CD14-positive monocyte (primary cell): ENCODE measurements at regions not wholly inside any gene's neighbourhood (a gene's known extent, or its start where the extent isn't known, plus 50 kb on each side); places are given as distances from the start of the nearest gene placed in this dataset.

Experiments
- DNase-seq, 3 donors: peaks; one replicate each; pipeline ENCODE4 v3.0.0-alpha.2; 2011 to 2022
- H2AFZ ChIP-seq: 2 replicates; pipeline ENCODE4 v1.6.0; 2012; ENCODE audit warnings: mild to moderate bottlenecking, low read depth, low read length, inconsistent platforms; ENCODE audit not compliant: insufficient read depth, poor library complexity, severe bottlenecking
- H3K27ac ChIP-seq, 2 donors: 1 replicate in 1 of 2; 2 replicates in 1 of 2; pipeline ENCODE4 v1.5.1; 2012 to 2013; ENCODE audit warnings: low read length in 2 of 2, control low read depth in 1 of 2, inconsistent platforms in 1 of 2, low read depth in 1 of 2, mild to moderate bottlenecking in 1 of 2
- H3K27me3 ChIP-seq, 2 donors: one replicate each; pipeline versions ENCODE4 v1.6.0 to v1.6.1; 2011 to 2013; ENCODE audit warnings: low read length in 2 of 2; ENCODE audit not compliant: control insufficient read depth in 2 of 2, insufficient read depth in 2 of 2
- H3K36me3 ChIP-seq, 2 donors: replicated peaks in 1 of 2; 1 replicate in 1 of 2; 2 replicates in 1 of 2; pipeline versions ENCODE4 v1.5.1 to v1.6.1; 2012 to 2013; ENCODE audit warnings: low read length in 2 of 2, control low read depth in 1 of 2, inconsistent platforms in 1 of 2, mild to moderate bottlenecking in 1 of 2; ENCODE audit not compliant: insufficient read depth in 2 of 2, control insufficient read depth in 1 of 2
- H3K4me1 ChIP-seq, 2 donors: 1 replicate in 1 of 2; 2 replicates in 1 of 2; pipeline versions ENCODE4 v1.5.1 to v1.6.1; 2012 to 2013; ENCODE audit warnings: low read length in 2 of 2, control low read depth in 1 of 2, inconsistent platforms in 1 of 2, mild to moderate bottlenecking in 1 of 2, moderate library complexity in 1 of 2; ENCODE audit not compliant: insufficient read depth in 2 of 2, control insufficient read depth in 1 of 2
- H3K4me2 ChIP-seq: replicated peaks from 2 replicates; pipeline ENCODE3; 2012; ENCODE audit warnings: low read length, moderate library complexity, mild to moderate bottlenecking; ENCODE audit not compliant: poor library complexity, severe bottlenecking; ENCODE audit errors: extremely low read depth
- H3K4me3 ChIP-seq, 3 experiments: fragments of 200-600 bp in 1 of 3; sonication (generic) in 1 of 3; replicated peaks in 1 of 3; 1 replicate in 2 of 3; 2 replicates in 1 of 3; pipeline ENCODE4 v1.5.1; 2011 to 2013; ENCODE audit warnings: low read length in 3 of 3, mild to moderate bottlenecking in 3 of 3, control low read depth in 2 of 3, low read depth in 2 of 3, inconsistent platforms in 1 of 3, moderate library complexity in 1 of 3
- H3K79me2 ChIP-seq: 2 replicates; pipeline ENCODE4 v1.6.0; 2012; ENCODE audit warnings: mild to moderate bottlenecking, control low read depth, inconsistent platforms, low read length, moderate library complexity; ENCODE audit not compliant: insufficient read depth
- H3K9ac ChIP-seq: 2 replicates; pipeline ENCODE4 v1.6.0; 2017; ENCODE audit warnings: low read length, mild to moderate bottlenecking; ENCODE audit not compliant: insufficient read depth, poor library complexity, severe bottlenecking
- H3K9me3 ChIP-seq, 2 donors: replicated peaks in 1 of 2; 1 replicate in 1 of 2; 2 replicates in 1 of 2; pipeline versions ENCODE4 v1.5.1 to v1.6.1; 2012 to 2013; ENCODE audit warnings: low read length in 2 of 2, control low read depth in 1 of 2; ENCODE audit not compliant: control insufficient read depth in 1 of 2, insufficient read depth in 1 of 2
- H4K20me1 ChIP-seq: 2 replicates; pipeline ENCODE4 v1.6.0; 2012; ENCODE audit warnings: mild to moderate bottlenecking, low read length, control low read depth, moderate library complexity; ENCODE audit not compliant: insufficient read depth
- H3K27ac Mint-ChIP-seq, 7 donors: one replicate each; pipeline ENCODE4 v1.8.0; 2020; ENCODE audit warnings: mild to moderate bottlenecking in 7 of 7, mixed read lengths in 7 of 7, moderate library complexity in 6 of 7, inconsistent platforms in 2 of 7
- H3K27me3 Mint-ChIP-seq, 3 donors: one replicate each; pipeline ENCODE4 v1.8.0; 2021 to 2022; ENCODE audit warnings: low read depth in 3 of 3, mild to moderate bottlenecking in 3 of 3, mixed read lengths in 3 of 3, moderate library complexity in 3 of 3, inconsistent platforms in 1 of 3
- H3K36me3 Mint-ChIP-seq, 2 donors: one replicate each; pipeline ENCODE4 v1.8.0; 2020; ENCODE audit warnings: mixed read lengths in 2 of 2, inconsistent platforms in 1 of 2, mild to moderate bottlenecking in 1 of 2
- H3K4me1 Mint-ChIP-seq: one replicate; pipeline ENCODE4 v1.8.0; 2020; ENCODE audit warnings: mild to moderate bottlenecking, mixed read lengths
- H3K4me3 Mint-ChIP-seq, 2 donors: one replicate each; pipeline ENCODE4 v1.8.0; 2020; ENCODE audit warnings: mild to moderate bottlenecking in 2 of 2, mixed read lengths in 2 of 2, moderate library complexity in 1 of 2
- H3K9me3 Mint-ChIP-seq, 7 donors: one replicate each; pipeline ENCODE4 v1.8.0; 2020 to 2022; ENCODE audit warnings: mixed read lengths in 7 of 7, mild to moderate bottlenecking in 6 of 7, moderate library complexity in 6 of 7, inconsistent platforms in 2 of 7
- WGBS: methylation state at CpG from one replicate; pipeline ENCODE4 v1.1.5; 2013; ENCODE audit warnings: missing lambda C conversion rate; ENCODE audit not compliant: insufficient coverage; 5-methylcytosine and 5-hydroxymethylcytosine counted together
- intact Hi-C, 2 donors: fragments of 100-400 bp; cut with micrococcal nuclease; formaldehyde crosslinking; loops; one replicate each; pipeline versions ENCODE4 v1.15.0 to v1.15.1; 2023
- TF ChIP-seq, protein P1 (sequence below): fragments of 200-600 bp; IDR thresholded peaks from one replicate; pipeline ENCODE4 v1.8.0; 2022; ENCODE audit warnings: antibody characterized with exemption, mild to moderate bottlenecking

DNA sequence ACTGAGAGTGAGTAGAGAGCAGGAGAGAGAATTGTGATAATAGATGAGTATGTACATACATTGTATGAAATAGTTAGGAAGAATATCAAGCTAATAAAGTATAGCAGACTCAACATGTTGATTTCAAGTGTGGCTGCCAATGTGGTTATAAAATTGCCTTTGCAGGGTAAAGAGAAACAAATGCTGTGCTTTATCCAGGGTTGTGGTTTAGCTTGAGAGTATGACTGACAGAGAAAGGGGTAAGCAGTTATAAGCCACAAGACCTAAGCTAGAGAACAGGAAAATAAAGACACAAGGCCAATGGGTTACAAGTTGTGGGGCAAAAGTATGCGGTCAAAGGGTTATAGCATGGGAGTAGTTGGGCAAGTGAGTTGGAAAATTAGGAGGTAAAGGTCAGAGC is 1217.5 kb downstream of the DIAPH3 start:
- Histone ChIP-seq H3K36me3 (no peaks in the 10 kb centered on the region), H3K27me3 (no peaks in the 10 kb centered on the region), H3K4me2 (no peak overlapping the region), H3K9ac (no peak overlapping the region), H3K4me3 (no peak overlapping the region), H3K4me1 (no peaks in the 10 kb centered on the region), H3K79me2 (no peaks in the 10 kb centered on the region), H3K9me3 (peaks cover 15 to 20% of the 10 kb centered on the region in 2 donors), H4K20me1 (no peaks in the 10 kb centered on the region), H3K27ac (no peak overlapping the region), H2AFZ (no peak overlapping the region)
- Mint-ChIP-seq H3K36me3 (no peaks in the 10 kb centered on the region), H3K4me1 (no peaks in the 10 kb centered on the region), H3K27me3 (peaks cover 0 to 1% (median 0%) of the 10 kb centered on the region in 3 donors), H3K9me3 (peaks cover 6 to 33% (median 20%) of the 10 kb centered on the region in 7 donors), H3K27ac (no peak overlapping the region), H3K4me3 (no peak overlapping the region)
- no peak for DNase-seq
- intact Hi-C loops: no loop called here
- TF ChIP-seq, protein P1, sequence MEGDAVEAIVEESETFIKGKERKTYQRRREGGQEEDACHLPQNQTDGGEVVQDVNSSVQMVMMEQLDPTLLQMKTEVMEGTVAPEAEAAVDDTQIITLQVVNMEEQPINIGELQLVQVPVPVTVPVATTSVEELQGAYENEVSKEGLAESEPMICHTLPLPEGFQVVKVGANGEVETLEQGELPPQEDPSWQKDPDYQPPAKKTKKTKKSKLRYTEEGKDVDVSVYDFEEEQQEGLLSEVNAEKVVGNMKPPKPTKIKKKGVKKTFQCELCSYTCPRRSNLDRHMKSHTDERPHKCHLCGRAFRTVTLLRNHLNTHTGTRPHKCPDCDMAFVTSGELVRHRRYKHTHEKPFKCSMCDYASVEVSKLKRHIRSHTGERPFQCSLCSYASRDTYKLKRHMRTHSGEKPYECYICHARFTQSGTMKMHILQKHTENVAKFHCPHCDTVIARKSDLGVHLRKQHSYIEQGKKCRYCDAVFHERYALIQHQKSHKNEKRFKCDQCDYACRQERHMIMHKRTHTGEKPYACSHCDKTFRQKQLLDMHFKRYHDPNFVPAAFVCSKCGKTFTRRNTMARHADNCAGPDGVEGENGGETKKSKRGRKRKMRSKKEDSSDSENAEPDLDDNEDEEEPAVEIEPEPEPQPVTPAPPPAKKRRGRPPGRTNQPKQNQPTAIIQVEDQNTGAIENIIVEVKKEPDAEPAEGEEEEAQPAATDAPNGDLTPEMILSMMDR: no peak
- no CpG with 5 or more reads among the region's 1 CpG for WGBS

DNA sequence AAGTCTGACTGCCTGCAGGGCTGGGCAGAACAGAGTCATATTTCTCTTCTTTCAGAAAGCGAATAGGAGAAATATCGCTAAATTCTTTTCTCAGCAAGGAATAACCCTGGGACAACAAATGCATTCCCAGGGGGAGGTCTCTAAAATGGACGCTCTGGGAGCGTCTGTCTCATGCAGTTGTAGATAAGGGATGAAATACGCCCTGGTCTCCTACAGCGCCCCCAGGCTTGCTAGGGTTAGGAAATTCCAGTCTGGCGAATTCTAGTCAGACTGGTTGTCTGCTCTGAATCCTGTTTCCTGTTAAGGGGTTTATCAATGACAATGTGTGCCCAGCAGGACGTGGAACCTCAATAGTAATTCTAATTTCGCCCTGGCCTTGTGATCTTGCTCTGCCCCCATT is 1214.1 kb downstream of the DIAPH3 start:
- Mint-ChIP-seq H3K4me3 (no peak overlapping the region), H3K27me3 (peaks cover 0 to 1% (median 0%) of the 10 kb centered on the region in 3 donors), H3K4me1 (peaks cover 2% of the 10 kb centered on the region), H3K9me3 (peaks cover 4 to 28% (median 19%) of the 10 kb centered on the region in 7 donors), H3K27ac (no peak overlapping the region), H3K36me3 (no peaks in the 10 kb centered on the region)
- Histone ChIP-seq H3K79me2 (no peaks in the 10 kb centered on the region), H2AFZ (no peak overlapping the region), H3K27ac (no peak overlapping the region), H3K4me1 (no peaks in the 10 kb centered on the region), H3K36me3 (no peaks in the 10 kb centered on the region), H3K4me2 (no peak overlapping the region), H3K27me3 (no peaks in the 10 kb centered on the region), H3K4me3 (no peak overlapping the region), H3K9me3 (peaks cover 15 to 25% of the 10 kb centered on the region in 2 donors), H4K20me1 (no peaks in the 10 kb centered on the region), H3K9ac (no peak overlapping the region)
- intact Hi-C loops: no loop called here
- 88% methylated on average over 6 of the region's 9 CpGs for WGBS
- no peak for DNase-seq
- TF ChIP-seq, protein P1: no peak
